ENCODE measurements at regions not wholly inside any gene's neighbourhood (a gene's known extent, or its start where the extent isn't known, plus 50 kb on each side); places are given as distances from the start of the nearest gene placed in this dataset.

DNA sequence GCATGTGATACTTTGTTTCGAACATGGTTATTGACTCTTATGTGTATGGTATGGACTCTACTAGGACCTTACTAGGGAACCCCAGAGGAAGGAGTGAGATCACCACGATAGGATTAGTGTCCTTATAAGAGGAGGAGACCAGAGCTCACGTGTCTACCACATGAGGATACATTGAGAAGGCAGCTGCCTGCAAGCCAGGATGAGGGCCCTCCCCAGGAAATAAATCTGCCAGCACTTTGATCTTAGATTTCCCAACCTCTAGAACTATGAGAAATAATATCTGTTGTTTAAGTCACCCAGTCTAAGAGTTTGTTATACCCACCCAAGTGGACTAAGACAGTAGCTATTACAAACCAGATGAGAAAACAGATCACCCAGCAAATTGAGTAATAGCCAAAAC lies 559.3 kb upstream of the USP24 start:
- Histone ChIP-seq H3K56ac (ENCODE audit: insufficient read length, low read depth, low read length) (no peak overlapping the region), H4K5ac (ENCODE audit: insufficient read length, low read depth, low read length) (no peak overlapping the region), H3K18ac (ENCODE audit: insufficient read length, low read depth, low read length) (no peak overlapping the region), H3K27ac (ENCODE audit: insufficient read length, low read depth, low read length) (no peak overlapping the region), H3K4ac (ENCODE audit: low read depth, low read length) (no peak overlapping the region), H2AK5ac (ENCODE audit: insufficient read length, low read length) (no peak overlapping the region), H3K4me1 (ENCODE audit: insufficient read depth, low read length) (no peaks in the 10 kb centered on the region), H3K23me2 (ENCODE audit: insufficient read length, low read depth, low read length, poor library complexity, severe bottlenecking) (no peaks in the 10 kb centered on the region), H3K4me2 (ENCODE audit: insufficient read depth, insufficient read length, low read length) (no peak overlapping the region), H2BK5ac (ENCODE audit: insufficient read length, low read length) (no peak overlapping the region), H2BK20ac (ENCODE audit: low read depth, low read length, poor library complexity, severe bottlenecking) (no peak overlapping the region), H4K8ac (replicated peaks; ENCODE audit: insufficient read length, low read depth, low read length) (no peak overlapping the region), H3K27me3 (ENCODE audit: insufficient read depth, low read length) (no peaks in the 10 kb centered on the region), H3K9me3 (ENCODE audit: control insufficient read depth, low read depth, low read length) (no peaks in the 10 kb centered on the region), H3K79me1 (ENCODE audit: insufficient read depth, low read depth, low read length, poor library complexity, severe bottlenecking) (no peaks in the 10 kb centered on the region), H2BK15ac (ENCODE audit: low read depth, low read length) (no peak overlapping the region), H2AFZ (ENCODE audit: low read length) (no peak overlapping the region), H3K9ac (ENCODE audit: extremely low read depth, insufficient read length, low read length) (no peak overlapping the region), H3T11ph (ENCODE audit: low read length) (no peak overlapping the region), H2BK12ac (ENCODE audit: insufficient read length, low read depth, low read length) (no peak overlapping the region), H4K91ac (ENCODE audit: insufficient read length, low read depth, low read length) (no peak overlapping the region), H3K14ac (ENCODE audit: insufficient read depth, low read length) (no peak overlapping the region), H4K20me1 (ENCODE audit: control insufficient read depth, insufficient read depth, insufficient read length) (no peaks in the 10 kb centered on the region), H3K23ac (ENCODE audit: insufficient read length, low read depth, low read length) (no peak overlapping the region), H2BK120ac (ENCODE audit: low read depth, low read length, poor library complexity, severe bottlenecking) (no peak overlapping the region), H3K79me2 (ENCODE audit: insufficient read depth, low read length) (no peaks in the 10 kb centered on the region)
- no peak for DNase-seq
- no peaks in the 10 kb centered on the region for H3K4me1 Mint-ChIP-seq
- H3K27me3 Mint-ChIP-seq (ENCODE audit: low read depth): no peaks in the 10 kb centered on the region
- TF ChIP-seq CTCF (conservative IDR thresholded peaks at IDR 0.05): no peak
- no peaks in the 10 kb centered on the region for H3K36me3 Mint-ChIP-seq (ENCODE audit: insufficient read depth in 1 of 3, low read depth in 3 of 3)
- peaks cover 0 to 3% of the 10 kb centered on the region in 2 experiments; a peak in 1 of 5 replicates for H3K9me3 Mint-ChIP-seq
- no peak overlapping the region for H3K4me3 Mint-ChIP-seq
- no CpG with 5 or more reads among the region's 3 CpGs for WGBS (ENCODE audit: extremely low coverage, insufficient read length, low lambda C conversion rate)
- no peak overlapping the region for H3K27ac Mint-ChIP-seq

Data from H9 (cell line).